ENCODE measurements at regions not wholly inside any gene's neighbourhood (a gene's known extent, or its start where the extent isn't known, plus 50 kb on each side); places are given as distances from the start of the nearest gene placed in this dataset.
"Not testable (repeated sequence)": the region's sequence is repeated elsewhere in the genome, so short reads cannot be mapped to it uniquely, and the experiment has no call there.

DNA sequence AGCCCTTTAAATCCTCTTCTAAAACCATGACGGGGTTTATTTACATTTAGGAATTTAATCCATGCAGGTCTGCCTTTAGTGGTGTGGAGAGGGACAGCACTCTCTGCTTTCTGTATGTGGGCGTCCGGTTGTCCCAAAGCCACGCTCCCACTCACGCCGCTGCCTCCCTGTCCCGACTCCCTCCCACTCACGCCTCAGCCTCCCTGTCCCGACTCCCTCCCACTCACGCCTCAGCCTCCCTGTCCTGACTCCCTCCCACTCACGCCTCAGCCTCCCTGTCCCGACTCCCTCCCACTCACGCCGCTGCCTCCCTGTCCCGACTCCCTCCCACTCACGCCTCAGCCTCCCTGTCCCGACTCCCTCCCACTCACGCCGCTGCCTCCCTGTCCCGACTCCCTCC lies 71.2 kb downstream of the FOXL3 start:
- not testable (repeated sequence) for TF ChIP-seq POLR2A (IDR thresholded peaks at IDR 0.05; ENCODE audit: low read length); GATA1 (IDR thresholded peaks at IDR 0.05; ENCODE audit: low read depth, low read length)
